CD4-positive, alpha-beta T cell (primary cell): ENCODE measurements at regions not wholly inside any gene's neighbourhood (a gene's known extent, or its start where the extent isn't known, plus 50 kb on each side); places are given as distances from the start of the nearest gene placed in this dataset.

Experiments used
- ATAC-seq: fragments of 200-7000 bp; cut with Tn5 transposase; one replicate; pipeline ENCODE4 v1.10.0; 2022; ENCODE audit warnings: mild to moderate bottlenecking; ENCODE audit not compliant: poor library complexity
- CTCF ChIA-PET: fragments of 350-600 bp; sonication (Branson Sonifier 250); formaldehyde crosslinking; loops from one replicate; lab custom pipeline; 2021; ENCODE audit warnings: antibody characterized with exemption, inconsistent platforms; lab: Charles Lee
- POLR2A ChIA-PET: fragments of 350-600 bp; sonication (Branson Sonifier 250); formaldehyde crosslinking; loops from one replicate; lab custom pipeline; 2021; ENCODE audit warnings: antibody characterized with exemption, inconsistent platforms; lab: Charles Lee
- DNase-seq, 14 experiments: peaks; one replicate each; pipeline ENCODE4 v3.0.0-alpha.2; 2013 to 2020; ENCODE audit warnings: mixed read lengths in 2 of 14
- H3K27ac ChIP-seq, 2 donors: one replicate each; pipeline versions ENCODE4 v1.5.1 to v1.7.0; 2013; ENCODE audit warnings: low read length in 2 of 2, low read depth in 1 of 2, mild to moderate bottlenecking in 1 of 2
- H3K27me3 ChIP-seq, 2 experiments: 1 replicate in 1 of 2; 2 replicates in 1 of 2; pipeline versions ENCODE4 v1.6.1 to v1.7.0; 2013; ENCODE audit warnings: low read length in 2 of 2, control low read depth in 1 of 2, mild to moderate bottlenecking in 1 of 2, moderate library complexity in 1 of 2; ENCODE audit not compliant: insufficient read depth in 2 of 2, control insufficient read depth in 1 of 2
- H3K36me3 ChIP-seq: one replicate; pipeline ENCODE4 v1.6.1; 2013; ENCODE audit warnings: low read length, control low read depth; ENCODE audit not compliant: insufficient read depth
- H3K4me1 ChIP-seq: one replicate; pipeline ENCODE4 v1.6.1; 2013; ENCODE audit warnings: low read length, control low read depth; ENCODE audit not compliant: insufficient read depth
- H3K4me3 ChIP-seq: one replicate; pipeline ENCODE4 v1.5.1; 2013; ENCODE audit warnings: mild to moderate bottlenecking, low read length, moderate library complexity
- H3K9me3 ChIP-seq, 2 experiments: 1 replicate in 1 of 2; 2 replicates in 1 of 2; pipeline versions ENCODE4 v1.6.1 to v1.7.0; 2013; ENCODE audit warnings: low read length in 2 of 2, mild to moderate bottlenecking in 2 of 2, control low read depth in 1 of 2, moderate library complexity in 1 of 2; ENCODE audit not compliant: control insufficient read depth in 1 of 2, insufficient read depth in 1 of 2
- H3K27ac Mint-ChIP-seq: one replicate; pipeline ENCODE4 v1.8.0; 2020; ENCODE audit warnings: mixed read lengths
- H3K27me3 Mint-ChIP-seq: one replicate; pipeline ENCODE4 v1.8.0; 2021; ENCODE audit warnings: mixed read lengths
- H3K36me3 Mint-ChIP-seq: one replicate; pipeline ENCODE4 v1.8.0; 2021; ENCODE audit warnings: low read depth, mixed read lengths
- H3K4me1 Mint-ChIP-seq: one replicate; pipeline ENCODE4 v1.8.0; 2021; ENCODE audit warnings: low read depth, mixed read lengths
- H3K4me3 Mint-ChIP-seq: one replicate; pipeline ENCODE4 v1.8.0; 2020; ENCODE audit warnings: mild to moderate bottlenecking, mixed read lengths
- H3K9me3 Mint-ChIP-seq: one replicate; pipeline ENCODE4 v1.8.0; 2020; ENCODE audit warnings: mixed read lengths
- CTCF ChIP-seq: fragments of 200-600 bp; IDR thresholded peaks from one replicate; pipeline ENCODE4 v1.8.0; 2022; ENCODE audit warnings: antibody characterized with exemption, mild to moderate bottlenecking
- intact Hi-C, 2 experiments: fragments of 100-400 bp; cut with DNase I in 1 of 2; cut with micrococcal nuclease in 1 of 2; formaldehyde crosslinking; loops; one replicate each; pipeline versions ENCODE4 v1.15.1 to v1.9.0; 2023 to 2025; cut with DNase I, micrococcal nuclease

- no peak overlapping the region for H3K27ac Mint-ChIP-seq
- intact Hi-C loops, result loop anchor here in 1 of 2 experiments (10.0 kb wide), 1 partner anchor 140 kb away; no protein-coding TSS in a partner anchor
- ATAC-seq, result no peak
These were observed 218.3 kb downstream of the S1PR1 start for GRCh38 chr1:101455166-101455565.

GRCh38 chr1:101460739-101461138, 223.9 kb downstream of the S1PR1 start:
- no peak for DNase-seq
- Mint-ChIP-seq H3K27ac (no peak overlapping the region), H3K27me3 (no peaks in the 10 kb centered on the region), H3K4me3 (no peak overlapping the region), H3K36me3 (no peaks in the 10 kb centered on the region), H3K4me1 (no peaks in the 10 kb centered on the region), H3K9me3 (no peaks in the 10 kb centered on the region)
- intact Hi-C loops, result no loop called here
- Histone ChIP-seq H3K27me3 (no peaks in the 10 kb centered on the region), H3K4me1 (no peaks in the 10 kb centered on the region), H3K9me3 (no peaks in the 10 kb centered on the region), H3K36me3 (no peaks in the 10 kb centered on the region), H3K27ac (no peak overlapping the region), H3K4me3 (no peak overlapping the region)
- no peak for ATAC-seq
- no peak for TF ChIP-seq CTCF
- CTCF ChIA-PET, result no interaction called here
- POLR2A ChIA-PET, result no interaction called here

More at GRCh38 chr1:101455166-101455565, 218.3 kb downstream of the S1PR1 start:
- H3K9me3 Mint-ChIP-seq, result no peaks in the 10 kb centered on the region
- H3K4me1 Mint-ChIP-seq, result peaks cover 43% of the 10 kb centered on the region
- ChIA-PET POLR2A (no interaction called here), CTCF (interaction anchor here (1.7 kb wide), 1 partner anchor 98 kb away, joined by 3 read pairs; no protein-coding TSS in a partner anchor)
- Histone ChIP-seq H3K4me1 (peaks cover 31% of the 10 kb centered on the region), H3K27me3 (no peaks in the 10 kb centered on the region), H3K9me3 (peaks cover 0 to 4% of the 10 kb centered on the region in 2 experiments), H3K36me3 (no peaks in the 10 kb centered on the region), H3K4me3 (no peak overlapping the region), H3K27ac (no peak overlapping the region)
- H3K4me3 Mint-ChIP-seq, result no peak overlapping the region
- H3K36me3 Mint-ChIP-seq, result no peaks in the 10 kb centered on the region
- no peak for TF ChIP-seq CTCF
- H3K27me3 Mint-ChIP-seq, result no peaks in the 10 kb centered on the region
- no peak for DNase-seq

- DNase-seq (no peak), ATAC-seq (no peak)
- H3K4me1 ChIP-seq, result no peaks in the 10 kb centered on the region
- no peaks in the 10 kb centered on the region for H3K27me3 Mint-ChIP-seq
- intact Hi-C loops, result no loop called here
- no peaks in the 10 kb centered on the region for H3K4me1 Mint-ChIP-seq
- H3K27me3 ChIP-seq, result no peaks in the 10 kb centered on the region
- no peak for TF ChIP-seq CTCF
- no peaks in the 10 kb centered on the region for H3K36me3 ChIP-seq
- no peak overlapping the region for H3K27ac ChIP-seq
- H3K27ac Mint-ChIP-seq, result no peak overlapping the region
- POLR2A ChIA-PET, result no interaction called here
- no peaks in the 10 kb centered on the region for H3K9me3 ChIP-seq
- H3K4me3 ChIP-seq, result no peak overlapping the region
- H3K4me3 Mint-ChIP-seq, result no peak overlapping the region
- H3K9me3 Mint-ChIP-seq, result no peaks in the 10 kb centered on the region
- H3K36me3 Mint-ChIP-seq, result no peaks in the 10 kb centered on the region
- CTCF ChIA-PET, result no interaction called here
These were observed 226.4 kb downstream of the S1PR1 start for GRCh38 chr1:101463195-101463594.
